Common myeloid progenitor, CD34-positive (primary cell): ENCODE measurements at regions not wholly inside any gene's neighbourhood (a gene's known extent, or its start where the extent isn't known, plus 50 kb on each side); places are given as distances from the start of the nearest gene placed in this dataset.
A peak's percentile ranks its signal among the peaks of the same experiment; 100 is the strongest.

Experiments used
- CTCF ChIA-PET: fragments of 350-600 bp; sonication (Branson Sonifier 250); formaldehyde crosslinking; loops from one replicate; lab custom pipeline; 2021; ENCODE audit warnings: antibody characterized with exemption; lab: Charles Lee
- POLR2A ChIA-PET: fragments of 350-600 bp; sonication (Branson Sonifier 250); formaldehyde crosslinking; loops from one replicate; lab custom pipeline; 2021; ENCODE audit warnings: antibody characterized with exemption; lab: Charles Lee
- DNase-seq, 3 donors: peaks; one replicate each; pipeline versions ENCODE4 v3.0.0 to v3.0.0-alpha.2; 2013
- H3K27ac ChIP-seq, 2 experiments: 1 replicate in 1 of 2; 2 replicates in 1 of 2; pipeline ENCODE4 v1.7.0; 2013; ENCODE audit warnings: inconsistent platforms in 2 of 2, low read length in 2 of 2, mild to moderate bottlenecking in 2 of 2, low read depth in 1 of 2, moderate library complexity in 1 of 2; ENCODE audit not compliant: severe bottlenecking in 2 of 2, insufficient read depth in 1 of 2, poor library complexity in 1 of 2
- H3K27me3 ChIP-seq, 5 experiments: replicated peaks in 2 of 5; 1 replicate in 3 of 5; 2 replicates in 2 of 5; pipeline versions ENCODE4 v1.6.1 to v1.7.0; 2013; ENCODE audit warnings: low read length in 4 of 5, mild to moderate bottlenecking in 2 of 5, moderate library complexity in 2 of 5, inconsistent platforms in 1 of 5; ENCODE audit not compliant: insufficient read depth in 5 of 5, control insufficient read depth in 4 of 5
- H3K36me3 ChIP-seq, 4 experiments: 1 replicate in 2 of 4; 2 replicates in 2 of 4; pipeline versions ENCODE4 v1.6.1 to v1.7.0; 2013; ENCODE audit warnings: low read length in 3 of 4, control low read depth in 1 of 4, mild to moderate bottlenecking in 1 of 4; ENCODE audit not compliant: control insufficient read depth in 4 of 4, insufficient read depth in 4 of 4
- H3K4me1 ChIP-seq, 4 experiments: 1 replicate in 3 of 4; 2 replicates in 1 of 4; pipeline versions ENCODE4 v1.6.1 to v1.7.1; 2013; ENCODE audit warnings: low read length in 3 of 4, mild to moderate bottlenecking in 3 of 4, control low read depth in 1 of 4, inconsistent platforms in 1 of 4, moderate library complexity in 1 of 4; ENCODE audit not compliant: control insufficient read depth in 4 of 4, insufficient read depth in 4 of 4; ENCODE audit errors: control extremely low read depth in 1 of 4
- H3K4me3 ChIP-seq, 7 experiments: 1 replicate in 4 of 7; 2 replicates in 3 of 7; pipeline versions ENCODE4 v1.5.1 to v1.7.0; 2013; ENCODE audit warnings: mild to moderate bottlenecking in 7 of 7, low read length in 6 of 7, moderate library complexity in 6 of 7, inconsistent platforms in 2 of 7, low read depth in 2 of 7, control low read depth in 1 of 7; ENCODE audit not compliant: insufficient read depth in 4 of 7, control insufficient read depth in 1 of 7; ENCODE audit errors: extremely low read depth in 1 of 7
- H3K9me3 ChIP-seq, 5 experiments: 1 replicate in 4 of 5; 2 replicates in 1 of 5; pipeline versions ENCODE4 v1.6.1 to v1.7.1; 2013; ENCODE audit warnings: low read length in 4 of 5, mild to moderate bottlenecking in 2 of 5, inconsistent platforms in 1 of 5, low read depth in 1 of 5, moderate library complexity in 1 of 5; ENCODE audit not compliant: control insufficient read depth in 4 of 5, insufficient read depth in 2 of 5; ENCODE audit errors: control extremely low read depth in 1 of 5
- WGBS: methylation state at CpG from one replicate; pipeline ENCODE4 v1.1.5; 2013; ENCODE audit not compliant: insufficient coverage; 5-methylcytosine and 5-hydroxymethylcytosine counted together

GRCh38 chr7:155233311-155234157 is 64.1 kb upstream of the INSIG1 start:
- peaks cover 0 to 14% (median 10%) of the 10 kb centered on the region in 4 experiments for H3K4me1 ChIP-seq
- CTCF ChIA-PET = interaction anchor here (1.2 to 2.1 kb wide), 2 partner anchors 109 to 111 kb away, joined by 4 read pairs; no protein-coding TSS in a partner anchor
- no peaks in the 10 kb centered on the region for H3K9me3 ChIP-seq
- H3K27ac ChIP-seq = no peak overlapping the region
- H3K36me3 ChIP-seq = no peaks in the 10 kb centered on the region
- POLR2A ChIA-PET = no interaction called here
- no peak overlapping the region for H3K4me3 ChIP-seq
- WGBS = 93% methylated on average over 22 of the region's 28 CpGs
- H3K27me3 ChIP-seq = no peaks in the 10 kb centered on the region
- DNase-seq = no peak

- CTCF ChIA-PET = interaction anchor here (1.2 to 2.1 kb wide), 2 partner anchors 109 to 111 kb away, joined by 4 read pairs; no protein-coding TSS in a partner anchor
- no peak overlapping the region for H3K4me3 ChIP-seq
- H3K9me3 ChIP-seq = no peaks in the 10 kb centered on the region
- H3K36me3 ChIP-seq = no peaks in the 10 kb centered on the region
- WGBS = 89% methylated on average over 6 of the region's 6 CpGs
- no peak overlapping the region for H3K27ac ChIP-seq
- POLR2A ChIA-PET = no interaction called here
- no peaks in the 10 kb centered on the region for H3K27me3 ChIP-seq
- peaks cover 0 to 14% (median 11%) of the 10 kb centered on the region in 4 experiments for H3K4me1 ChIP-seq
- peak; percentile 20 to 42 (median 37) for DNase-seq
Observed at GRCh38 chr7:155234158-155234492, 63.6 kb upstream of the INSIG1 start.

GRCh38 chr7:155234950-155235789 is 62.5 kb upstream of the INSIG1 start:
- H3K4me3 ChIP-seq = no peak overlapping the region
- POLR2A ChIA-PET = no interaction called here
- 96% methylated on average over 14 of the region's 14 CpGs for WGBS
- no peak overlapping the region for H3K27ac ChIP-seq
- H3K27me3 ChIP-seq = no peaks in the 10 kb centered on the region
- H3K9me3 ChIP-seq = no peaks in the 10 kb centered on the region
- CTCF ChIA-PET = interaction anchor here (1.0 to 1.8 kb wide), 5 partner anchors 8 to 38 kb away, joined by 3 to 5 read pairs (median 3); no protein-coding TSS in a partner anchor
- H3K4me1 ChIP-seq = peaks cover 0 to 16% (median 13%) of the 10 kb centered on the region in 4 experiments
- no peaks in the 10 kb centered on the region for H3K36me3 ChIP-seq
- no peak for DNase-seq

- H3K4me3 ChIP-seq = no peak overlapping the region
- H3K36me3 ChIP-seq = no peaks in the 10 kb centered on the region
- peaks cover 0 to 17% (median 13%) of the 10 kb centered on the region in 4 experiments for H3K4me1 ChIP-seq
- no peak for DNase-seq
- 93% methylated on average over 9 of the region's 10 CpGs for WGBS
- no peaks in the 10 kb centered on the region for H3K9me3 ChIP-seq
- H3K27ac ChIP-seq = no peak overlapping the region
- no peaks in the 10 kb centered on the region for H3K27me3 ChIP-seq
- POLR2A ChIA-PET = no interaction called here
- CTCF ChIA-PET = interaction anchor here (1.1 to 1.8 kb wide), 5 partner anchors 9 to 108 kb away, joined by 3 to 6 read pairs (median 3); no protein-coding TSS in a partner anchor
Observed at GRCh38 chr7:155236386-155236785, 61.3 kb upstream of the INSIG1 start.

- ChIA-PET CTCF (interaction anchor here (1.3 kb wide), 1 partner anchor 108 kb away, joined by 6 read pairs; no protein-coding TSS in a partner anchor), POLR2A (no interaction called here)
- H3K4me1 ChIP-seq = peaks cover 0 to 17% (median 13%) of the 10 kb centered on the region in 4 experiments
Observed at GRCh38 chr7:155237297-155237696, 60.4 kb upstream of the INSIG1 start.

GRCh38 chr7:155237730-155238129 is 59.9 kb upstream of the INSIG1 start:
- ChIA-PET CTCF (no interaction called here), POLR2A (no interaction called here)
- whole genome bisulfite sequencing = 97% methylated on average over 5 of the region's 5 CpGs
- DNase-seq = no peak
- Histone ChIP-seq H3K4me1 (peaks cover 0 to 17% (median 13%) of the 10 kb centered on the region in 4 experiments), H3K27me3 (no peaks in the 10 kb centered on the region), H3K27ac (no peak overlapping the region), H3K36me3 (no peaks in the 10 kb centered on the region), H3K4me3 (no peak overlapping the region), H3K9me3 (no peaks in the 10 kb centered on the region)

More at GRCh38 chr7:155237297-155237696, 60.4 kb upstream of the INSIG1 start:
- no peak for DNase-seq
- no peaks in the 10 kb centered on the region for H3K36me3 ChIP-seq
- H3K27me3 ChIP-seq = no peaks in the 10 kb centered on the region
- no peaks in the 10 kb centered on the region for H3K9me3 ChIP-seq
- no peak overlapping the region for H3K4me3 ChIP-seq
- no peak overlapping the region for H3K27ac ChIP-seq
- WGBS = 74% methylated on average over 3 of the region's 6 CpGs
